ENCODE measurements at regions not wholly inside any gene's neighbourhood (a gene's known extent, or its start where the extent isn't known, plus 50 kb on each side); places are given as distances from the start of the nearest gene placed in this dataset.

DNA sequence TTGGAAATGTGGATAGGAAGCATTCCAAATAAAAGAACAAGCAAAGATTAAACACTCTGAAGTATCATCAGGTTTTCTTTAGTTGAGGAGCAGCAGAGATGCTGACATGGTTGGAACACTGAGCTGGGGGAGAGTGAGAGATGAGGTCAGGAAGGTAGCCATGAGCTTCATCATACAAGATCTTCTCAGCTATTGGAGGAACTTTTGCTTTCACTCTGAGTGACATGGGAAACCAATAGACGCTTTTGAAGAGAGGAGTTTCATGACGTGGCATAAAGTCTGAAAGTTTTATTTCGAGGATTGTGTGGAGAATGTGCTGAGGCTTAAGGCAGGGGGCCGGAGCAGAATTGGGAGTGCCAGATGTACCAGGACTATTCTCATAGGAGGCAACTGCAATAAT lies 616.2 kb upstream of the CAMK1G start:
- Histone ChIP-seq H3K27ac (no peak overlapping the region), H3K27me3 (no peaks in the 10 kb centered on the region), H3K9me3 (no peaks in the 10 kb centered on the region), H3K36me3 (no peaks in the 10 kb centered on the region), H3K4me3 (no peak overlapping the region), H3K4me1 (no peaks in the 10 kb centered on the region)
- WGBS, 2 donors (ENCODE audit: low coverage in 1 of 2) = 94 to 100% methylated on average over 2 to 4 of the region's 4 CpGs
- TF ChIP-seq, protein P1, sequence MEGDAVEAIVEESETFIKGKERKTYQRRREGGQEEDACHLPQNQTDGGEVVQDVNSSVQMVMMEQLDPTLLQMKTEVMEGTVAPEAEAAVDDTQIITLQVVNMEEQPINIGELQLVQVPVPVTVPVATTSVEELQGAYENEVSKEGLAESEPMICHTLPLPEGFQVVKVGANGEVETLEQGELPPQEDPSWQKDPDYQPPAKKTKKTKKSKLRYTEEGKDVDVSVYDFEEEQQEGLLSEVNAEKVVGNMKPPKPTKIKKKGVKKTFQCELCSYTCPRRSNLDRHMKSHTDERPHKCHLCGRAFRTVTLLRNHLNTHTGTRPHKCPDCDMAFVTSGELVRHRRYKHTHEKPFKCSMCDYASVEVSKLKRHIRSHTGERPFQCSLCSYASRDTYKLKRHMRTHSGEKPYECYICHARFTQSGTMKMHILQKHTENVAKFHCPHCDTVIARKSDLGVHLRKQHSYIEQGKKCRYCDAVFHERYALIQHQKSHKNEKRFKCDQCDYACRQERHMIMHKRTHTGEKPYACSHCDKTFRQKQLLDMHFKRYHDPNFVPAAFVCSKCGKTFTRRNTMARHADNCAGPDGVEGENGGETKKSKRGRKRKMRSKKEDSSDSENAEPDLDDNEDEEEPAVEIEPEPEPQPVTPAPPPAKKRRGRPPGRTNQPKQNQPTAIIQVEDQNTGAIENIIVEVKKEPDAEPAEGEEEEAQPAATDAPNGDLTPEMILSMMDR (IDR thresholded peaks at IDR 0.05) = no peak
- TF ChIP-seq POLR2AphosphoS5 (IDR thresholded peaks at IDR 0.05) = no peak
- TF ChIP-seq POLR2A (IDR thresholded peaks at IDR 0.05) = no peak
- TF ChIP-seq EP300 (IDR thresholded peaks at IDR 0.05) = no peak
- no peak for ATAC-seq

DNA sequence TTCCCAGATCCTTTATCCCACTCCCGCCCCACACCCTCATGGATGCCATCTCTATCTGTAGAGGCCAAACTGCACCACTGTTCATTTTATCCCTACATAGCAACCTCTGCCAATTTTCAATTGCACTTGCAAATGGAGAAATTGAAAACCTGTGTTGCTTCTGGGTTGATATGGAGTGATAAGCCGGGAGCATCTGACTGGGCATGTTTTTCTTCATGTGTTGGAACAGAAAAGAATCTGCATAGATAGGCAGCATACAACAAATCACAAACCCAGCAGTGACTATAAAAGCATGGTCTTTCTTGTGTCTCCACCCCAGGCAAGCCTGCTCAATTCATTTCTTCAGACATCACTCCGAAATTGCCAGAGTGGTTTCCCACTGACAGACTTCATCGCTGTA lies 608.8 kb upstream of the CAMK1G start:
- 89 to 95% methylated on average over 3 to 4 of the region's 4 CpGs for WGBS, 2 donors (ENCODE audit: low coverage in 1 of 2)
- TF ChIP-seq EP300 (IDR thresholded peaks at IDR 0.05) (no peak), POLR2A (IDR thresholded peaks at IDR 0.05) (no peak), POLR2AphosphoS5 (IDR thresholded peaks at IDR 0.05) (no peak)
- TF ChIP-seq, protein P1 (IDR thresholded peaks at IDR 0.05) = no peak
- Histone ChIP-seq H3K36me3 (no peaks in the 10 kb centered on the region), H3K27ac (no peak overlapping the region), H3K4me1 (no peaks in the 10 kb centered on the region), H3K27me3 (no peaks in the 10 kb centered on the region), H3K4me3 (no peak overlapping the region), H3K9me3 (no peaks in the 10 kb centered on the region)
- ATAC-seq = no peak

DNA sequence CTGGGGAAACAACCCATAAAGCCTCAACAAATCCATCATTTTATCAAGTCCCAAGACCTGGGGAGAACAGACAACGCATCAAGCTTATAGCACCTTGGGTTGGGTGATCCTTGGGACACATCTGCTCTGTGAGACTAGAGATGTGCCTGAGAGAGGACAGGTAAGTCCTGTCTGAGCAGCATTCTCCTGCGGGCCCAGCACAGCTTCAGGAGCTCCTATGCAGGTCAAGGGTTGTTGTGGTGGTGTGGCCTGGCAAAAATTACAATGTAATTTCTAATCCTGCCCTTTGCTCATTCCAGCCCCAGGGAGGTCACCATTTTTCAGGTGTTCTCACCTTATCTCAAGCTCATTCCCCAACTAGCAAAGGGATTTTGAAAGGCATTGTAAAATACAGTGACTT lies 608.1 kb upstream of the CAMK1G start:
- no peaks in the 10 kb centered on the region for H3K4me1 ChIP-seq
- H3K4me3 ChIP-seq = no peak overlapping the region
- no peak overlapping the region for H3K27ac ChIP-seq
- no peak for TF ChIP-seq EP300 (IDR thresholded peaks at IDR 0.05)
- TF ChIP-seq POLR2AphosphoS5 (IDR thresholded peaks at IDR 0.05) = no peak
- TF ChIP-seq, protein P1 (IDR thresholded peaks at IDR 0.05) = no peak
- no peak for TF ChIP-seq POLR2A (IDR thresholded peaks at IDR 0.05)
- no peak for ATAC-seq
- no peaks in the 10 kb centered on the region for H3K36me3 ChIP-seq
- H3K27me3 ChIP-seq = no peaks in the 10 kb centered on the region
- WGBS, 2 donors (ENCODE audit: low coverage in 1 of 2) = 100% methylated on average over 1 of the region's 2 CpGs
- no peaks in the 10 kb centered on the region for H3K9me3 ChIP-seq

DNA sequence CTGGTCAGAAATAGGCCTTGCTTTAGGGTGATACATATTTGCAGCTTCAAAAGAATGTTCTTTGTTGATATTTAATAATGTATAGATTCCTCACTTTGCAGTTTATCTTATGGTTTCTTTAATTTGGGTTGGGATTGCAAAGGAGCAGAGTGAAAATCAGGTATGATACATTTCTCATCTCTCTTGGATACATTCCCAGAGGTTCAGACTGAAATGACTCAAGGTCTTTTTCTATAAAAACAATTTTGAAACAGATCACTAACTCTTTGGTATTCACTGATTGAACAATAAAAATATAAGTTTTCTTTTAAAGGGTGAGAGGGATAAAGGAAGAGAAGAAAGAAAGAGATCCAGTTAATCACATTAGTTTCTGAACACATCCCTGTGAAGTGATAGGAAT lies 606.5 kb upstream of the CAMK1G start:
- no peaks in the 10 kb centered on the region for H3K9me3 ChIP-seq
- H3K4me3 ChIP-seq = no peak overlapping the region
- ATAC-seq = no peak
- TF ChIP-seq POLR2A (IDR thresholded peaks at IDR 0.05) = no peak
- no peak for TF ChIP-seq POLR2AphosphoS5 (IDR thresholded peaks at IDR 0.05)
- TF ChIP-seq, protein P1 (IDR thresholded peaks at IDR 0.05) = no peak
- no peak for TF ChIP-seq EP300 (IDR thresholded peaks at IDR 0.05)
- no peaks in the 10 kb centered on the region for H3K36me3 ChIP-seq
- H3K4me1 ChIP-seq = no peaks in the 10 kb centered on the region
- H3K27me3 ChIP-seq = no peaks in the 10 kb centered on the region
- H3K27ac ChIP-seq = no peak overlapping the region

DNA sequence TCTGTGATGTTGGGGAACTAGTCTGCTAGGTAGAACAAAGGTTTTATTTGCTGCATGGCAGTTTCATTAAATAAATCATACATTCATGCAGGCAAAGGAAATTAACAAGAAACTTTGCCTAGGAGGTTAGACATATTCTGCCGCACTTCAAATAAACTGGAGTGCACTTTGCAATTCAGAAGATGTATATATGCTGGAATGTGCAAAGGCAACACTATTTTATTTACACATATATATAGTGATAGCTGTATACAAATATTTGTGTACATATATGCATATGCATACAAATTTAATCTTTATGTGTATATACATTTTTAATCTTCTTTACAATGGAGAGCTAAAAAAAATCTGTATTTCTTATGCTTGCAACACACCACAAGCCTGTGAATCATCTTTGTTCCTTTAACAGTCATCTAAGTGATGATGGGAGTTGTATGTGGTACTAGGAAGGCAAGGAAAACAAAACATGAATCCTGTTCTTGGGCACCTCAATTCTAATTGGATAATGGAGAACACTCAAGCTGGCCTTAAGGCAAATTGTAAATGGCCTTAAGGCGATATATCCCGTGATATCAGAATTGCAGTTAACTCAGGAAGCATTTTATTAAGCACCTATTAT lies 605.8 kb upstream of the CAMK1G start:
- WGBS, 2 donors (ENCODE audit: low coverage in 1 of 2) = 86 to 92% methylated on average over 1 to 3 of the region's 3 CpGs
- no peak for TF ChIP-seq POLR2A (IDR thresholded peaks at IDR 0.05)
- no peak for TF ChIP-seq POLR2AphosphoS5 (IDR thresholded peaks at IDR 0.05)
- TF ChIP-seq EP300 (IDR thresholded peaks at IDR 0.05) = no peak
- TF ChIP-seq, protein P1 (IDR thresholded peaks at IDR 0.05) = no peak
- no peak overlapping the region for H3K27ac ChIP-seq
- no peaks in the 10 kb centered on the region for H3K9me3 ChIP-seq
- no peak for ATAC-seq
- H3K27me3 ChIP-seq = no peaks in the 10 kb centered on the region
- no peak overlapping the region for H3K4me3 ChIP-seq
- H3K4me1 ChIP-seq = no peaks in the 10 kb centered on the region
- H3K36me3 ChIP-seq = no peaks in the 10 kb centered on the region
